ENCODE measurements at regions not wholly inside any gene's neighbourhood (a gene's known extent, or its start where the extent isn't known, plus 50 kb on each side); places are given as distances from the start of the nearest gene placed in this dataset.
"Not testable (repeated sequence)": the region's sequence is repeated elsewhere in the genome, so short reads cannot be mapped to it uniquely, and the experiment has no call there.

- DNase-seq: no peak
These were observed 259.8 kb upstream of the ANO5 start for GRCh38 chr11:21933095-21933494.

- DNase-seq: no peak
These were observed 248.3 kb upstream of the ANO5 start for GRCh38 chr11:21944577-21944976.

- no peak for DNase-seq
These were observed 244.0 kb upstream of the ANO5 start for GRCh38 chr11:21948876-21949275.

- DNase-seq: no peak
These were observed 243.0 kb upstream of the ANO5 start for GRCh38 chr11:21949763-21950413.

- DNase-seq: no peak
These were observed 229.9 kb upstream of the ANO5 start for GRCh38 chr11:21963013-21963412.

- DNase-seq: no peak
These were observed 227.7 kb upstream of the ANO5 start for GRCh38 chr11:21965221-21965620.

GRCh38 chr11:21968702-21969101 is 224.2 kb upstream of the ANO5 start:
- no peak for DNase-seq

- no peak for DNase-seq
These were observed 223.0 kb upstream of the ANO5 start for GRCh38 chr11:21969841-21970240.

- no peak for DNase-seq
These were observed 217.6 kb upstream of the ANO5 start for GRCh38 chr11:21975242-21975641.

GRCh38 chr11:21976210-21976609 is 216.7 kb upstream of the ANO5 start:
- no peak for DNase-seq

GRCh38 chr11:21983431-21983830 is 209.5 kb upstream of the ANO5 start:
- DNase-seq: no peak

GRCh38 chr11:21986361-21986760 is 206.5 kb upstream of the ANO5 start:
- DNase-seq: no peak

- no peak for DNase-seq
These were observed 205.6 kb upstream of the ANO5 start for GRCh38 chr11:21987261-21987660.

GRCh38 chr11:21988477-21988876 is 204.4 kb upstream of the ANO5 start:
- no peak for DNase-seq

- not testable (repeated sequence) for DNase-seq
These were observed 191.1 kb upstream of the ANO5 start for GRCh38 chr11:22001803-22002202.

GRCh38 chr11:22006901-22007300 is 186.0 kb upstream of the ANO5 start:
- no peak for DNase-seq

GRCh38 chr11:22031791-22032190 is 161.1 kb upstream of the ANO5 start:
- no peak for DNase-seq

- no peak for DNase-seq
These were observed 155.4 kb upstream of the ANO5 start for GRCh38 chr11:22037505-22037904.

- no peak for DNase-seq
These were observed 151.8 kb upstream of the ANO5 start for GRCh38 chr11:22041039-22041438.

GRCh38 chr11:22042081-22042480 is 150.8 kb upstream of the ANO5 start:
- DNase-seq: no peak

- DNase-seq: no peak
These were observed 148.8 kb upstream of the ANO5 start for GRCh38 chr11:22044126-22044525.

GRCh38 chr11:22049276-22049675 is 143.6 kb upstream of the ANO5 start:
- no peak for DNase-seq

- DNase-seq: no peak
These were observed 127.4 kb upstream of the ANO5 start for GRCh38 chr11:22065472-22065871.

GRCh38 chr11:22069844-22070243 is 123.0 kb upstream of the ANO5 start:
- DNase-seq: no peak

- no peak for DNase-seq
These were observed 116.5 kb upstream of the ANO5 start for GRCh38 chr11:22076271-22076930.

Measured in activated CD4-positive, alpha-beta T cell treated with anti-CD3 and anti-CD28 coated beads, Interleukin-10, Interleukin-2, amounts not matched to agents 100 ng/mL and 50 ng/mL, durations not matched to agents 16 hours and 8 hours (primary cell).